ENCODE measurements at regions not wholly inside any gene's neighbourhood (a gene's known extent, or its start where the extent isn't known, plus 50 kb on each side); places are given as distances from the start of the nearest gene placed in this dataset.
A peak's percentile ranks its signal among the peaks of the same experiment; 100 is the strongest.

GRCh38 chr7:132733860-132734259, 157.6 kb upstream of the PLXNA4 start:
- no peak for DNase-seq

GRCh38 chr7:132732321-132732865, 156.1 kb upstream of the PLXNA4 start:
- DNase-seq, result no peak

DNA sequence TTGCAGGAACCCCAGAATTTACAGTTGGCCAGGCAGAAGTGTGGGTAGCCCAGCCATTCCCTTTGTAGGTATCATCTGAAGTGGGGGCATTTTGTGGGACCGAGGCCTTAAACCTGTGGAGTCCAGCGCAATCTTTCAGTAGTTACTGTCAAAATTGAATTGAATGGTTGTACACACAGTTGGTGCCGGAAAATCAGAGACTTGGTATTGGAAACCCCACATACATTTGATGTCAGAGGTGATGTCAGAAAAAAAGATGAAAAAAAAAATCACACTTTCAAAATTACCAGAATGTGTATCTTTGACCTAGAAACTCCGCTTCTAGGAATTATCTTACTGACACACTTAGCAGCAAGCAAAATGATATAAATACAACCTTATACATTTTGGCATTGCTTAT, 153.8 kb upstream of the PLXNA4 start:
- DNase-seq, result no peak

DNA sequence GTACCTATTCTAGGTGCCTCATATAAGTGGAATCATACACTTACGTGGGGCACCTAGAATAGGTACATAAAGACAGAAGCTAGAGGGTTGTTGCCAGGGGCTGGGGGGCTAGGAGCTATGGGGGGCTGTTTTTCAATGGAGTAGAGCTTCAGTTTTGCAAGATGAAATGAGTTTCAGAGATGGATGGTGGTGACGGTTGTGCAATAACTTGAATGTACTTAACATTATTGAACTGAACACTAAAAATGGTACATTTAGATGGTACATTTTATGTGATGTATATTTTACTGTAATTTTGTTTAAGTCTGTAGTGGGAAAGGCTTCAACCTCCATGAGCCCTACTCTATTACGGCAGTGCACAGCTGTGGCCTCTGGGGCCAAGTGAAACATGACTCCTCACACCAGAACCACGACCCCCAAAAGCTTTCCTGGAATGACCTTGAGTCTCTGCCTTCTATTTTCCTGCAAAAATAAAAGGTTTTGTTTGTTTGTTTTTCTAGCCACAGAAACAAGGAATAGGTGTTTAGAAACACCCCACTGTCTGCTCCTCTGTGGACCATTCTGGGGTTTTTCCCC, 147.3 kb upstream of the PLXNA4 start:
- DNase-seq, result no peak

- DNase-seq, result no peak
These were observed 144.6 kb upstream of the PLXNA4 start for GRCh38 chr7:132720835-132721234.

DNA sequence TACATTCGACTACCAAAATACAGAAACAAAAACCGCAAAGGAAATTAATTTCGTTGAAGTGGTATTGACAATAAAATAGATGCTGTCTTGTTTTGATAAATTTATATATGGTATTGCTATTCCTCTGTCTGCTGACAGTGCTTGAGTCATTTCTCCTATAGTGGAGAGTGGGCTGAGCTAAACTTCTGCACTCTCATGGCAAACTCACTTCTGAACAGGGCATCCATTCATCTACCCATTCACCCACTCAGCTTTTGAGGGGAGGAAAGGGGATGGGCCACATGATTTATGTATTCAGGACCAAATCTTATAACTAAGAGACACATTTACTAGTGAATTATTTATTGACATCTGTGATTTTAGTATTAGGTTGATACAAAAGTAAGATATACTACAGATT, 137.6 kb upstream of the PLXNA4 start:
- DNase-seq, result no peak

- DNase-seq, result peak; percentile 9
These were observed 133.8 kb upstream of the PLXNA4 start for GRCh38 chr7:132709971-132710567.

DNA sequence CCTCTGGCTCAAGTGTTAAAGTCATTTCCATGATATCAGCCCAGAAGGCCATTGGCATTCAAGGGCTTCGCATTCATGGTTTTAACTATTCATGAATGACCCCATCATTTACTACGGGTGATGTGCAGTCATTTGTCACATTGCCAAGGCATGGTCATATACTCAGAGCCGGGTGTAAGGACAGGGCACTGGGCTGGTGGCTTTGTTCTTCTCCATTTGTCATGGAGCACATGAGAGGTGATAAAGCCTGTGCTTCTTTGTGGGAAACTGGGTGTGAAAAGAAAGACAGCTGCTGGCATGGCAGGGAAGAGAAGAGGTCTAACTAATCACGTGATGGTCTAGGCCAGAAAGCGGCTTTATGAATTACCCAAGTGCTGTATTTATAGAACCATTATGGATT, 132.2 kb upstream of the PLXNA4 start:
- DNase-seq, result no peak

GRCh38 chr7:132705146-132705545, 128.9 kb upstream of the PLXNA4 start:
- no peak for DNase-seq

- DNase-seq, result no peak
These were observed 127.5 kb upstream of the PLXNA4 start for GRCh38 chr7:132703742-132704141.

DNA sequence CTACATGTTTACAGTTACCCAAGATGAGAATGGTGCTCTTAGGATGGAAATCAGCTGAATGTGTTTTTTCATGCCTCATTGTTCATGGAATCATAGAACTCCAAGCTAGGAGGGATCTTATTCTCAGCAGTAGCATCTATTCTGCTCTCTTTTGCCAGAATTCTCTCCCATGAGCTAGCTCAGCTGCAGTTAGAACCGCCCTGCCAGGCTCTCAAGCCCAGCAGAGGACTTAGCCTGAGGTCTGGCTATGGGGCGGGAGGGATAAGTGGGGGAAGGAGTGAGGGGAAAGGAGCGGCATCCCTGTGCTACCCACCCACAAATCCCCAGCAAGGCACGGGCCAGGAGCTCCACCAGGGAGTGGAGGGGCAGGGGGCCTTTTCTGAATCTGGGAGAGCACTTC, 120.7 kb upstream of the PLXNA4 start:
- DNase-seq, result peak; percentile 34

- no peak for DNase-seq
These were observed 120.1 kb upstream of the PLXNA4 start for GRCh38 chr7:132696332-132696731.

DNA sequence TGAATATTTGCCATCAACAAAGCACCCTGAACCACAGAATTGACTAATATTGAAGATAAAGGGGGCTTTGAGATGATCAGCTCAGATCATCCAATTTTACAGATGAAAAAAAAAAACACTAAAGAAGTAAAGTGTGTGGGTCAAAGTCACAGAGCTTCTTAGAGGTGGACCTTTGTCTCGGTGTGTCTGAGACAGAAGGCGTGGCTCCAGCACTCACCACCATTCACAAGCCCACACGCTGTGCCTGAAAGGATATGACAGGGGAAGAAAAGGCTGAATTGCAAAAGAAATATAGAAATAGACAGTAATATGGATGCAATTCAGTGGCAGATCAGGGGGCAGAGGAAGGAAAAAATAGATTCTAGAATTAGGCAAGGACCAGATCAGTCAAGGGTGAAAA, 114.9 kb upstream of the PLXNA4 start:
- no peak for DNase-seq

GRCh38 chr7:132690174-132690573, 113.9 kb upstream of the PLXNA4 start:
- DNase-seq, result no peak

DNA sequence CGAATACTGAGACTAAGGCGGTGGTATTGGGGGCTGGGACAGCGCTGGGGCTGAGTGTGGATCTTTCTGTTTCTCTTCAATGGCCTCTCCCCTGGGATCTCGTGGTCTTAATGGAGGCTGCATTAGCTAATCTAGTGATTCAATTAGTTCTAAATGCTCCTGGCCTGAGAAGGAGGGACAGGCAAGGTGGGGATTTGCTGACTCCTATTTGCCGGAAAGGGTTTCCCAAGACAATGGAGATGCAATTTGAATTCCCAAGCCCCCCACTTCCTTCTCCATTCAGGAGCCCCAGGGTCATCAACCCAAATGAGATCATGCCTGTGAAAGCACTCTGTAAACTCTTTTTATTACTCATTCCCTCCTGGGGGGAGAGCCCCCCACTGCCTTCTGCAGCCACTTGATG, 111.7 kb upstream of the PLXNA4 start:
- no peak for DNase-seq

DNA sequence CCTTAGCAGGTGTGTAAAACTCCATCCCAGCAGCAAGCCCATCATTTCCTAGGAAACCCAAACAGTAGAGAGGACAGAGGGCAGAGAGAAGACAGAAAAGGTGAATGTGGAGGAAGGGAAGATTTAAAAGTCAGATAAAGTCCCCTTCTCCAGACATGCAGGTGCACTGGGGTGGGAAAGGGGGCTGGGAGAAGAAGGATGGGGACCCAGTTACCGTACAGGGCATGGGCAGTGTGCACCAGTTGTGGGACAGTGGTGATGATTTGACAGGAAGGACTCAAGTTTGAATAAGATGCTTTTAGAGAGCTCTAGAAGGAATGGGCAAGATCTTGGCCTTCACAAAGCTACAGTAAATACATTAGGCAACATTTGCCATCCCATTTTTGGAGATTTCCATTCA, 110.7 kb upstream of the PLXNA4 start:
- DNase-seq, result no peak

- no peak for DNase-seq
These were observed 109.0 kb upstream of the PLXNA4 start for GRCh38 chr7:132685277-132685676.

DNA sequence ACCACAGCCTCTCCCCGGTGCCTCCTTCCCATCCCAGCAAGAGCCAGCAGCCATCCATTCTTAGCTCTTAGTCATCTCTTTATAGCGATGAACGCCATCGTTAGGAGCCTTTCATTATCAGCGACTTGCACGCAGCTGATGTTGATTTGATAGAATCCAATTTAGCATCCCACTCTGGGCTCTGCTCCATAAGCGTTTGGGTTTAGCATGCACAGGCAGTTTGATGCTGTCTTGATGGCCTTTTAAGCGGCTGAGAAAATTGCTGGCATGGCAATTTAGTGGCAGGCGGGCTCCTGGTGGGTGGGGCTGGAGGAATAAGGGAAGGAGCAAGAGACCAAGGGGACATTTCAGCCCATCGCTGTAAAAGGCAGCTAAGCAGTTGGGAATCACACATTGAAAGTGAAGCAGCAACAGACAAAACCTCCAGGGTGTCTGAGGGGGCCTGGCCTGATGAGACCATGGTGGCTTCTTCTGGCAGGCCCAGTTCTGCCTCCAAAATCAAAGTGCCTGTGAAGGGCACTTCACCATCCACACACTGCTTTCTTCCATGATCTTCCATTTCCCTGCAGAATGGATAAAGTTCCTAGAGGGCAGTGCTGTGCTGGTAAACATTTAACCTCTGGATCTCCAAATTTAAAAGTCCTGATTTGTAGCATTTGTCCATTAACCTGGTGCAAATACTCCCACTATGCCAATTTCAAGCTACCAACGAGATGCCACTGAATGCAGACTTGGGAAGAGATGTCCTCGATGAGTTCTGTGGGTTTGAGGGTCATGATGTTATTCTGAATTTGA, 107.8 kb upstream of the PLXNA4 start:
- no peak for DNase-seq

DNA sequence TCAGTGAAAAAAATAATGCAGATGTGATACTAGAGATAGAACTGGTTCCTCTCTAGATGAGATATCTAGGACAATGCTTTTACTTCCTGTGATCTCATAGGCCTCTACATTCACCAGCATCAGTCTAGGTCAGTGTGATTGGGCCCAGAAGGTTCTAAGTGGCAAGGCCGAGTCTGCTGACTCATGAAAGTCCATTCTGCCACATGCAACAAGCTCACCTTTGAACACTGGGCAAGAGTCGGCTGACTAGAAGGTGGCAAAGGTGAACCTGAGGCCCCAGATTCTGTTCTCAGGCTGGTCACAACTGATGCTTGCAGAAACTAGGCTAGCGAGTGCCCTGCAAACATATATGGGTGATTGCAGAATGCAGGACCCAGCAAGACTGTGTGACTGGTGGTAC, 105.7 kb upstream of the PLXNA4 start:
- DNase-seq, result no peak

DNA sequence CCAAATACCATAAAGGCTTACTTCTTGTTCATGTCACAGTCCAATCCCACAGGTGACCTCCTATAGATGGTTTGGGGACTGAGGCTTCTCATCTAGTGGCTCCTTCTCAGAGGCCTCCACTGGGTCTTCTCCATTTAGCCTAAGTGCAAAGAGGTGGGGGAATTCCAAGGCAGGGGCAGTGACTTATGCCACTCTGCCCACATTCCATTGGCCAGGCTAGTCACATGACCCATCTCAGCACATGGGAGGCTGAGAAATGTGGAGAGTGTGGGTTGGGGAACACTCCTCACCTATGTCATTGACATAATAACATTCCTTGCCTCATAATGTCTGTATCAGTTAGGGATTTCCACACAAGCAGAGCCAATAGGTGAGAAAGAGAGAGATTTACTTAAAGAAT, 104.3 kb upstream of the PLXNA4 start:
- no peak for DNase-seq

GRCh38 chr7:132678656-132679055, 102.4 kb upstream of the PLXNA4 start:
- no peak for DNase-seq

GRCh38 chr7:132677918-132678317, 101.6 kb upstream of the PLXNA4 start:
- DNase-seq, result no peak
